Central memory CD8-positive, alpha-beta T cell (primary cell): ENCODE measurements at regions not wholly inside any gene's neighbourhood (a gene's known extent, or its start where the extent isn't known, plus 50 kb on each side); places are given as distances from the start of the nearest gene placed in this dataset.
"Not testable (repeated sequence)": the region's sequence is repeated elsewhere in the genome, so short reads cannot be mapped to it uniquely, and the experiment has no call there.

ENCODE experiments used
- ATAC-seq: fragments of 150-1000 bp; cut with Tn5 transposase; replicated peaks from 2 replicates; pipeline ENCODE4 v1.10.0; 2022; ENCODE audit warnings: mild to moderate bottlenecking, moderate FRiP score, moderate number of reproducible peaks; ENCODE audit not compliant: poor library complexity, severe bottlenecking; ENCODE audit errors: extremely low read depth
- DNase-seq, 2 donors: peaks; one replicate each; pipeline ENCODE4 v3.0.0; 2021; ENCODE audit warnings: low spot score in 2 of 2
- H3K27ac Mint-ChIP-seq: one replicate; pipeline ENCODE4 v1.8.0; 2022; ENCODE audit warnings: low read depth, mild to moderate bottlenecking, moderate library complexity, mixed read lengths
- H3K27me3 Mint-ChIP-seq: one replicate; pipeline ENCODE4 v1.8.0; 2022; ENCODE audit warnings: mixed read lengths
- H3K36me3 Mint-ChIP-seq: one replicate; pipeline ENCODE4 v1.8.0; 2022; ENCODE audit warnings: mild to moderate bottlenecking, moderate library complexity, mixed read lengths; ENCODE audit not compliant: insufficient read depth
- H3K4me1 Mint-ChIP-seq: one replicate; pipeline ENCODE4 v1.8.0; 2022; ENCODE audit warnings: mixed read lengths
- H3K4me3 Mint-ChIP-seq: one replicate; pipeline ENCODE4 v1.8.0; 2022; ENCODE audit warnings: mild to moderate bottlenecking, moderate library complexity, mixed read lengths
- H3K9me3 Mint-ChIP-seq: one replicate; pipeline ENCODE4 v1.8.0; 2022; ENCODE audit warnings: mixed read lengths

GRCh38 chr4:24380957-24381665, 203.2 kb downstream of the DHX15 start:
- H3K27ac Mint-ChIP-seq, result no peak overlapping the region
- DNase-seq, result no peak
- H3K9me3 Mint-ChIP-seq, result peaks cover 20% of the 10 kb centered on the region
- H3K36me3 Mint-ChIP-seq, result no peaks in the 10 kb centered on the region
- no peak for ATAC-seq
- H3K4me1 Mint-ChIP-seq, result no peaks in the 10 kb centered on the region
- H3K27me3 Mint-ChIP-seq, result peaks cover 14% of the 10 kb centered on the region
- no peak overlapping the region for H3K4me3 Mint-ChIP-seq

GRCh38 chr4:24373704-24374103, 210.7 kb downstream of the DHX15 start:
- DNase-seq (no peak), ATAC-seq (no peak)
- peaks cover 6% of the 10 kb centered on the region for H3K9me3 Mint-ChIP-seq
- no peak overlapping the region for H3K27ac Mint-ChIP-seq
- H3K36me3 Mint-ChIP-seq, result no peaks in the 10 kb centered on the region
- H3K4me1 Mint-ChIP-seq, result no peaks in the 10 kb centered on the region
- no peaks in the 10 kb centered on the region for H3K27me3 Mint-ChIP-seq
- H3K4me3 Mint-ChIP-seq, result no peak overlapping the region

DNA sequence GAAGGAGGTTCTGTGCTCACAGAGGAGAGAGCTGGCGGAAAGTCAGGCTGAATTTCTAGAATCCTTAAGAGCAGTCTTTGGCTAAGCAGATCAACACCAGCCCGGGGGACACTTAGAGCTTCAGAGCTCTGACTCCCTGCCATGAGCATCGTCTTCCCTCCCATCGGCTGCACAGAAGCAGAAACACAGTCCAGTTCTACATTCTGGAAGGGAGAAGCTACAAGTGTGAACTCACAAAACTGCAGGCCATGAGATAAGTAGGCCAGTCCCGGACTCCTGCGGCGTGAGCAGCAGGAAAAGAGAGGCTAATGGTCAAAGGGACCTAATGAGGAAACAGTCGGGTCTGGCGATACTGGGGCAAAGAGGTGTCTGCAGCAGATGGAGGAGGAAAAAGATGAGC, 211.5 kb downstream of the DHX15 start:
- H3K4me1 Mint-ChIP-seq, result no peaks in the 10 kb centered on the region
- no peak overlapping the region for H3K27ac Mint-ChIP-seq
- H3K4me3 Mint-ChIP-seq, result no peak overlapping the region
- no peaks in the 10 kb centered on the region for H3K27me3 Mint-ChIP-seq
- H3K36me3 Mint-ChIP-seq, result no peaks in the 10 kb centered on the region
- H3K9me3 Mint-ChIP-seq, result peaks cover 6% of the 10 kb centered on the region
- ATAC-seq (no peak), DNase-seq (no peak)

DNA sequence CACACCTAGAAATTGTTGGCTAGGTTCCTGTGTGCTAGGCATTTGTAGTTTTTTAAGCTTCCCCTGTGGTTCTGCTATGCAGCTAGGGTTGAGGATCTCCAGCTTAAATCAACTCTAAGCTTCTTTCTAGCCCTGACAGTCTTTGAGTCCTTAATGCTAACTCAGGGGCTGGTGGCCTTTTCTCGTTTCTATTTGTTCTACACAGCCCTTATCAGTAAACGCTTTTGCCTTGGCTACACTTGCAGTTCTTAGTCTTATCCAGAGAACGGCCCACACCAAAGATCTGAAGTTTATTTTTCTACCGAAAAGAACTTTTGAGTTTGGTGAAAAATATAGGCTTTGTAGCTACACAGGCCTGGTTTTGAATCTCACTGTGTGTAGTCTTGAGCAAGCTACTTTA, 212.0 kb downstream of the DHX15 start:
- no peaks in the 10 kb centered on the region for H3K36me3 Mint-ChIP-seq
- H3K27ac Mint-ChIP-seq, result no peak overlapping the region
- no peaks in the 10 kb centered on the region for H3K4me1 Mint-ChIP-seq
- DNase-seq, result no peak
- H3K4me3 Mint-ChIP-seq, result no peak overlapping the region
- H3K9me3 Mint-ChIP-seq, result peaks cover 6% of the 10 kb centered on the region
- ATAC-seq, result no peak
- no peaks in the 10 kb centered on the region for H3K27me3 Mint-ChIP-seq

GRCh38 chr4:24370421-24370820, 213.9 kb downstream of the DHX15 start:
- peaks cover 2% of the 10 kb centered on the region for H3K9me3 Mint-ChIP-seq
- H3K27me3 Mint-ChIP-seq, result no peaks in the 10 kb centered on the region
- no peak for DNase-seq
- no peak overlapping the region for H3K27ac Mint-ChIP-seq
- ATAC-seq, result no peak
- no peaks in the 10 kb centered on the region for H3K36me3 Mint-ChIP-seq
- H3K4me3 Mint-ChIP-seq, result no peak overlapping the region
- no peaks in the 10 kb centered on the region for H3K4me1 Mint-ChIP-seq

GRCh38 chr4:24369507-24370029, 214.8 kb downstream of the DHX15 start:
- H3K27ac Mint-ChIP-seq, result no peak overlapping the region
- no peaks in the 10 kb centered on the region for H3K9me3 Mint-ChIP-seq
- no peaks in the 10 kb centered on the region for H3K27me3 Mint-ChIP-seq
- ATAC-seq, result no peak
- no peak for DNase-seq
- H3K36me3 Mint-ChIP-seq, result no peaks in the 10 kb centered on the region
- no peaks in the 10 kb centered on the region for H3K4me1 Mint-ChIP-seq
- H3K4me3 Mint-ChIP-seq, result no peak overlapping the region

- Mint-ChIP-seq H3K27ac (no peak overlapping the region), H3K27me3 (no peaks in the 10 kb centered on the region), H3K4me1 (no peaks in the 10 kb centered on the region), H3K36me3 (no peaks in the 10 kb centered on the region), H3K9me3 (no peaks in the 10 kb centered on the region), H3K4me3 (no peak overlapping the region)
- ATAC-seq (no peak), DNase-seq (no peak)
These were observed 215.6 kb downstream of the DHX15 start for GRCh38 chr4:24368801-24369200.

- Mint-ChIP-seq H3K27me3 (no peaks in the 10 kb centered on the region), H3K36me3 (no peaks in the 10 kb centered on the region), H3K4me3 (no peak overlapping the region), H3K27ac (no peak overlapping the region), H3K9me3 (no peaks in the 10 kb centered on the region), H3K4me1 (no peaks in the 10 kb centered on the region)
- no peak for ATAC-seq
- no peak for DNase-seq
These were observed 219.5 kb downstream of the DHX15 start for GRCh38 chr4:24364852-24365251.

DNA sequence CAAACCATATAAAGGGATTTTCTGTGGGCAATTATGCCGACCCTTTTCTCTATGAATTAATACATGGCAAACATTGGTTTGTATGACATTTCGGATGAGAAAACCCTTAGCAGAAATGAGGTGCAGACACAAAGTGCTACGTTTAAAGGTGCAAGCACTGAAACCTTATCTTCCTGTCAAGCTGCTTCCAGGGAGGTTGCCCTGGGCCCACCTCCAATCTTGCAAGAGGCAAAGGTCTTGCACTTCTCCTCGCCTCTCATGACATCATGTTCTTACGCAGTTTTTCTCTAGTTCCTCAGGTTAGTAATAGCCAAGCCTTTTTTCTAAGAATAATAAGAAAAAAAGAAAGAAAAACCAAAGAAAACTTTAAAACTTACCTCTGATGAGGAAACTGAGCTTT, 220.1 kb downstream of the DHX15 start:
- no peak for DNase-seq
- no peaks in the 10 kb centered on the region for H3K27me3 Mint-ChIP-seq
- no peaks in the 10 kb centered on the region for H3K36me3 Mint-ChIP-seq
- H3K4me3 Mint-ChIP-seq, result no peak overlapping the region
- no peak overlapping the region for H3K27ac Mint-ChIP-seq
- H3K4me1 Mint-ChIP-seq, result no peaks in the 10 kb centered on the region
- no peak for ATAC-seq
- H3K9me3 Mint-ChIP-seq, result no peaks in the 10 kb centered on the region

DNA sequence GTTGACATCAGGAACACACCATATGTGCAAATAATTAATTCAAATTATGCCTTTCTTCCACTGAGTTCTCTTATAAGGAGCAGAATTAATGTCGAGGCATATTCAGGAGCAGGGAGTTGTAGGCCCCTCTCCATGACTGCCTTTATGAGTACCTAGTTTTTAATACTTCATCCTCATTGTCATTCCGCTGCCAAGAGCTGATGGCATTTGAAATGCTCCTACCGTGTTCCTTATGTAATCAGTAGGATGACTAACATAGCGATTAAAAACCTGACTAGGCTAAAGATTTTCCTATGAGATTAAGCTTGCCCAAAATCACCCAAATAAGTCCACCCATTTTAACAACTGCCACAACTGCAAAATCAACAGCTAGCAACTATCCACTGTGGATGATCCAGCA, 220.6 kb downstream of the DHX15 start:
- no peaks in the 10 kb centered on the region for H3K36me3 Mint-ChIP-seq
- H3K4me3 Mint-ChIP-seq, result no peak overlapping the region
- H3K9me3 Mint-ChIP-seq, result no peaks in the 10 kb centered on the region
- H3K4me1 Mint-ChIP-seq, result no peaks in the 10 kb centered on the region
- DNase-seq, result no peak
- no peaks in the 10 kb centered on the region for H3K27me3 Mint-ChIP-seq
- no peak for ATAC-seq
- no peak overlapping the region for H3K27ac Mint-ChIP-seq

DNA sequence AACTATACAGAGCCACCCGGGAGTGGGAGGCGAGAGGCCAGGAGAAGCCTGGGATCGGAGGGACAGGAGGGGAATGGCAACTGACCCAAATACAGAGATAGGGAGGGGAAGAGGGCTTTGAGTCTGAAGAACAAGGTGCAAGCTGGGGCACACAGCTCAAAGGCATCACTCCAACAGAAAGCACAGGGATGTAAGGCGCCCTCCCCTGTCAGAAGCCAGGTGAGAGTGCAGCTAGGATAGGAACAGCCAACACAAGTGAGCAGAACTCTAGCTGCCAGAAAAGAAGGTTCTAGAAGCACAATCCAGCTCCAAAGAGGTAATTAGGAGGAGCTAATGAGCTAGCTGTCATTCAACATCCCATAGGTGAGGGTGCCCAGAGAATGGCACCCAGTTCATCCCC, 232.2 kb downstream of the DHX15 start:
- Mint-ChIP-seq H3K9me3 (peaks cover 5% of the 10 kb centered on the region), H3K4me1 (no peaks in the 10 kb centered on the region), H3K36me3 (peaks cover 1% of the 10 kb centered on the region), H3K27me3 (peaks cover 10% of the 10 kb centered on the region), H3K4me3 (no peak overlapping the region), H3K27ac (no peak overlapping the region)
- DNase-seq (no peak), ATAC-seq (no peak)

GRCh38 chr4:24349168-24349996, 235.0 kb downstream of the DHX15 start:
- Mint-ChIP-seq H3K27me3 (peaks cover 10% of the 10 kb centered on the region), H3K9me3 (peaks cover 14% of the 10 kb centered on the region)
- not testable (repeated sequence) for H3K4me1 Mint-ChIP-seq, ATAC-seq, H3K4me3 Mint-ChIP-seq, DNase-seq, H3K27ac Mint-ChIP-seq, H3K36me3 Mint-ChIP-seq

DNA sequence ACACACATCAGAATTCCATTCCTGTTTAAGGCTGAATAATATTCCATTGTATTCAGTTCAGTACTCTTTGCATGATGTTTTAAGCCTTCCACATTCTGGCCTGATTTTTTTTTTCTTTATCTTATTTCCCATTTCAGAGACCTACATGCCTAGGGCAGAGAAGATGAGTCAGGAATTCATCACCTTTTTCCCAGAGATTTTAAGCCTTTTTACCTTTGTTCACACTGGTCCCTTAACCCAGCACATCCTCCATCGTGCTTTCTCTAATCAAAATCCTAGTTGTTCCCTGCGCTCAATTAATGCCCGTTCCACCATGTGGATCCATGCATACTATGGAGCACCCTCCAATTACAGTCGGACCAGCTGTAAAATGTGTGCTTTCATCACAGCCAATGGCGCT, 245.1 kb downstream of the DHX15 start:
- Mint-ChIP-seq H3K4me3 (no peak overlapping the region), H3K9me3 (peaks cover 16% of the 10 kb centered on the region), H3K4me1 (no peaks in the 10 kb centered on the region), H3K27me3 (no peaks in the 10 kb centered on the region), H3K27ac (no peak overlapping the region), H3K36me3 (no peaks in the 10 kb centered on the region)
- no peak for ATAC-seq
- no peak for DNase-seq
